ENCODE measurements at regions not wholly inside any gene's neighbourhood (a gene's known extent, or its start where the extent isn't known, plus 50 kb on each side); places are given as distances from the start of the nearest gene placed in this dataset.
"Not testable (repeated sequence)": the region's sequence is repeated elsewhere in the genome, so short reads cannot be mapped to it uniquely, and the experiment has no call there.

DNA sequence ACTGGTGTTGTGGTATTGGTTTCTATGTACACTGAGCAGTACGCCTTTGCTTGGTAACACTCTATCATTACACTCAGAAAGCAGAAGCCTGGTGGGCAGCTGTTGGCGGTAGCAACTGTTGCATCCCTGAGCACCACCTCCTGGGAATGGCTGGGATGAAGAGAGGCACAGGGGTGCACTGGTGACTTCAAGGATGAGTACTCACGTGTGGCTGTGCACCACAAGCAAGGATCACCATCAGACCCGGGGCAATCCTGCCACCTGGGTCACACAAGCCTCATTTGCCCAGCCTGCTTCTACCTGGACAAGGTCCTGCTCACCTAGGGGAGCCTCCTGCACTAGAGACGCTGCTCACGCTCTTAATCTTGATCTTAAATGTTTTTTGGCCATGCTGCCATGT lies 336.4 kb downstream of the SI start:
- DNase-seq = no peak

DNA sequence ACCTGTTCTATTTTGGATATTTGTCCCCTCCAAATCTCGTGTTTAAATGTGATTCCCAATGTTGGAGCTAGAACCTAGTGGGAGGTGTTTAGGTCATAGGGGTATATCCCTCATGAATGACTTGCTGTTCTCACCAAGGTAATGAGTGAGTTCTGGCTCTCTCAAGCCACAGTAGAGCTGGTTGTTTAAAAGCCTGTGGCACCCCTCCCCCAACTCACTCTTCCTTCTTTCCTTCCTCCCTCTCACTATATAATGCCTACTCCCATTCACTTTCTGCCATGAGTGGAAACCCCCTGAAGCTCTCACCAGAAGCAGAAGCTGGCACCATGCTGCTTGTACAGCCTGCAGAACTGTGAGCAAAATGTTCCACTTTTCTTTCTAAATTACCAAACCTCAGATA lies 341.1 kb downstream of the SI start:
- no peak for DNase-seq

DNA sequence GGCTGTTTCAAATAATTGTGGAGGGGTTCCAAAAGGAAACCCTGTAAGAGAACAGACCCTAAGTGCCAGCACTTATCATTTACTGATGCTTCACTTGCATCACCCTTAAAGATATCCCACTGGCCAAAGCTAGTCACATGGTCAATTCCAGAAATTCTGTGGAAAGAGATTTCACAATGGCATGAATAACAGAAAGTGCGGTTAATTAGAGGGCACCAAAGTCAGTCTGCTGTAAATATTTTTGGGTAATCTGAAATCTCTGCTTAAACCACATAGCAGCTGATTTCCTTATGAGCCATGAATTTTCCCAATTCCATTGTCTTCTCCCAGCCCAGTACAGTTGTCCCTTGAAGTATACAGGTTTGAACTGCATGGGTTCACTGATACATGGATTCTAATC lies 346.1 kb downstream of the SI start:
- no peak for DNase-seq

DNA sequence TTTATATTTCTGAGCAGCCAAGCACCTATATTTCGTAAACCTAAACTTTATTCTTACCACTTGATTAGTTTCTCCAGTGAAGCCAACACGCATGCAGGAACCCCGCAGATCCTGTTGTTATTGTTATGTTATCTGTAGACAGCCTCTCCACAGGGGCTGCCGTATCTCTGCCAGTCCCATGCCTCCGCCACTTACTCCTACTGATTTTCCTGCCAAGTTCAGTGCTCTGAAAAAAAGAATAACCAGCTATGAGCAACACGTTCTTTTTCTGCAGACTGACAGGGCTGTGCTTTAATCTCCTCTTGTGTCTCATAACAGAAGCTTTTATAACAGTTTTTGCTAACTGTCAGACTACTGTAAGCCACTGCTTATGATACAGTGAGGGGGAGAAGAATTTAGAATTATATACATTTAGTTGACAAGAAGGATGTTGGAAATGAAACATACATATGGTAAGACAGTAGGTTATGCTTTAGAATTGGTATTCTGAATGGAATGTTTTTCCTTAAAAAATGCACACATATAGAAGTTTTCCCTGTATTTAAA lies 347.4 kb downstream of the SI start:
- DNase-seq = no peak

DNA sequence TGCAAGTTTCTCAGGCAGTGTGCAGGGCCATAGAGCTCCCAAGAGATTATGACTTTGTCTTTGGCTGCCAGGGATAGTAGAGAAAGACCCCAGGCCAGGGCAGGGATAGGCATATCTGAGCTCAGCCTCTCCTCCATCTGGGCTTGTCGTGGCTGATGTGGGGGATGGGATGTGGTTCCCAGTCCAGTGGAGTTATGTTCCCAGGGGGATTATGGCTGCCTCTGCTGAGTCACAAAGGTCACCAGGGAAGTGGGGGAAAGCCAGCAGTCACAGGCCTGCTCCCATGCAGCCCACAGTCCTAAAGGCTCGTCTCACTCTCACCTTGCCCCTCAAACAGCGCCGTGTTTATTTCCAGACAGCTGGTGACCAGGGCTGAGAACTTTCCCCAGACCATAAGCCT lies 354.9 kb downstream of the SI start:
- no peak for DNase-seq

DNA sequence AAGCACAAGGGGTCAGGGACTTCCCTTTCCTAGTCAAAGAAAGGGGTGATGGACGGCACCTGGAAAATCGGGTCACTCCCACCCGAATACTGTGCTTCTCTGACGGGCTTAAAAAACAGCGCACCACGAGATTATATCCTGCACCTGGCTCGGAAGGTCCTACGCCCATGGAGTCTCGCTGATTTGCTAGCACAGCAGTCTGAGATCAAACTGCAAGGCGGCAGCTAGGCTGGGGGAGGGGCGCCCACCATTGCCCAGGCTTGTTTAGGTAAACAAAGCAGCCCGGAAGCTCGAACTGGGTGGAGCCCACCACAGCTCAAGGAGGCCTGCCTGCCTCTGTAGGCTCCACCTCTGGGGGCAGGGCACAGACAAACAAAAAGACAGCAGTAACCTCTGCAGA lies 375.5 kb downstream of the SI start:
- DNase-seq = not testable (repeated sequence)

DNA sequence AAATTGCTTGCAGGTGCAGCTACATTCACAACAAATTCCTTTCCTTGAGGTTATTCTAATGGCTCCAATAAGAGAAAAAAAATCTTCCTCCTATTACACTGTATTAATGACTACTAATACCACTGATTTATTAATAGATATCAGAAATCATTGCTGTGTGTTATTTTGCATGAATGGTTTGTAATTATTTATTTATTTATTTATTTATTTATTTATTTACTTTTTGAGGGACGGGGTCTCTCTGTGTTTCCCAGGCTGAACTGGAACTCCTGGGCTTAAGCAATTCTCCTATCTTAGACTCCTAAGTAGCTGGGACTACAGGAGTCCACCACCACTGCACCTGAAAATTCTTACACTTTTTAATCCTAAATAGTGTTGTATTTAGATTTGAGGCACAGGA lies 390.4 kb downstream of the SI start:
- DNase-seq = no peak

DNA sequence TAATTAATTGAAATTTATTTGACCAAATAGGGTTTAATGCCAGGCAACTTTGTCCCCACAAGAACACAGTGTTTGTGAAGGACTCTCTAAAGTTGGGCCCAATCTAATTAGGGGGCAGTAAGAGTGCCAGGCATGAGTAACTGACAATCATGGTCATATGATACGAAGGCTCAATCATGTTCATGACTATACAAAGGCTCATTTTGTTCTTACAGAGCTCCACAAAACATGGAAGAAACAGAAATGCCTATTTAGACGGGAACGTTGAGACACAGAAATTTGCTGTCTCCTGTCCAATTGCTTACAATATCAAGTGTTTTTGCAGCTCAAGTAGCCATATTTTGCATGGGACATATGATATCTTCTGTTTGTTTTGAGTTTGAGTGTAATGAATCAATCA lies 391.1 kb downstream of the SI start:
- DNase-seq = no peak

DNA sequence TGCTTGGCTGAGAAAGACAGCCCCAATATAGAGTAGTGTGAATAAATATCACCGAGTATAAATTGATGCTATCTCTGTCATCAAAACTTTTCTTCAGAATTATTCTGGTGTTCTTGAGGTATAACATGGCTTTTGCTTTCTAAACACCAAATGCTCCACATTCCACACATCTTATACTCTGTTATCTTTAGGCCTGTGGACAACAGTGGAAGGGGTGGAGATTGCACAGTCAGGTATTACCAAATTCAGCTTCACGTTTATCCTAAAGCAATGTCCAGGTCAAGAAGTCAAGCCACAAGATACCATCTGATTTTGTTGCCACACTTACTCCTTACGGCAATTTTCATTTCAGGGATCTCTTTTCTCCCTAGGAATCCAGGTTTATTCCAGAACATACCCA lies 394.8 kb downstream of the SI start:
- DNase-seq = no peak

DNA sequence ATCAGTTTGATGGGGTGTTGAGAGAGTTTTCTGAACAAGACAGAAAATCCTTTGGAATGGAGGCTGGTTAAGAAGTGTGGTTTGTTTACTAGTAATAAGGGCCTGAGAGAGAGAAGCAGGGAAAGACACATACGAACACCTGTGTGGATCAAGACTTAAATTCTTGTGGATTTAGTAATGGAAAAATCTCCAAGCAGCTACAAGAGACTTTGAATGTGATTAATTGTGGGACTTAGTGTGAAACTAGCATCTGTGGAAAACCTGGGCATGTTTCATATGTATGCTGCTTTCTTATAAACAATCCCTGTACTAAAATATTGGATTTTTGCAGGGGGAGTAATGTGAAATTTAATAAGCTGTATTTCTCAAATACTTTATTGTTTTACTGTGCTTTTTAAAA lies 399.1 kb downstream of the SI start:
- DNase-seq = no peak

DNA sequence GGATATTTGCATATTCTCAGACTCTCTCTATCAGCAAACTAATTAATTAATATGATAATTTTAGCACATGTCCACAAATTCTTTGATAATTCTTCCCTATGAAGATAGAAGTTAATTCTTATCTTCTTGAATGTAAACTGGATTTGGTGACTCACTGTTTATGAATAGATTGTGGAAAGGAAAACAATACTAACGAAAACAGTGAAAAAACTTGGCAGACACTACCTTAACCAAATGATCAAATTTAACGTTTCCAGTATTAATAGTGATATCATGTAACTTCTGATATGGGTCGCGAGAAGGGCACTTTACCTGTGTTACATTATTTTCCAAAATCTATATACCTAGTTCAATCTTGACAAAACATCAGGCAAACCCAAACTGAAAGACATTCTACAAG lies 401.0 kb downstream of the SI start:
- DNase-seq = no peak

DNA sequence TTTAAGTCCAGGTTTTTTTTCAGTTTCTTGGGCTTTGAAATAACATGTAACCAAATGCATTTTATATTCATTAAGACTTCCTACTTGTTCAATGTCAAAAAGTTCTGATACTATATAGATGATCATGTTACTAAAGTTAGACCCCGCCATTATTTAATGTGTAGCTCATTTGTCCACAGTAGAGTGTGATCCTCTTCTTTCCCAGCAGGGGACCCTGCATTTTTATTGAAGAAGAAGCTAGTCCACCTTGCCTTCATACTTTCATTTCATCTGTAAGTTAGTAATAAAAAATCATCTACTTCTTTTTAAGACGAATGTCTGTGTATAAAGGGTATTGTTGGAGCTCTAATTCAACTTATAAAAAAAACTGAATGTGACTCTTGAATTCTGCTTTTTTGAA lies 404.6 kb downstream of the SI start:
- DNase-seq = no peak

DNA sequence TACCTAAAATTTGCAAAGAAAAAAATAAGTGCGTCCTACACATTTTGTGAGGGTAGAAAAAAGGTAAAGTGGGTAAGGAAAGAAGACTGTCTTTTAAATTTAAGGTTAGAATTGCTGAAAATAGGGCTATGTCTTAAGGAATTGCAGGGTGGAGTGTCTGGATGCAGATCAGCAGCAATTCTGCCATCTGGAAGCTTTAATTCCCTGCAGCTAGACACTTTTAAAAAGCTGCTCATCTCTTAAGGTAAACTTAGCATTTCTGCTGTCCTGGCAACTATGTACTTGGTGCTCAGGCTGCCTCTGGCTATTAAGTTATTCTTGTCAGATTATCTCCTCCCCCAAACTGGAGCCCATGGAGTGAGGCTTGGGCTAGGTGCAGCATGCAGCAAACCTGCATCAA lies 420.2 kb downstream of the SI start:
- DNase-seq = no peak

DNA sequence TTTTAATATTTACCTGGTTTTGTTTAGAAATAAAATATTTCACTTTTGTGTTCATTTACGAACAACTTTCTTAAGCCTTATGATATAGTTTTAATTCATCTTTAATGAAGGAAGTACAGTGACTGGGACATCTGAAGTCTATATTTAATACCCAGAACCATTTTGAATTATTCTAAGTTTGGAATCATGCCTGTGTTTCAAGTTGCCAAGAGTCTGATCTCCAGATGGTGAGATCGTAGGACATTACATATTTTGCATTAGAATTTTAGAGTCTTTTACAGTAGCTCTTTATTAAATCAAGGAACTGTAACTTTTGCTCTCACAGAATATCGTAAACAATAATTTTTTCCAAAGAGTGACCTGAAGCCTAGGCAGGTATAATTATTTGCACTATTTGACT lies 420.7 kb downstream of the SI start:
- no peak for DNase-seq

DNA sequence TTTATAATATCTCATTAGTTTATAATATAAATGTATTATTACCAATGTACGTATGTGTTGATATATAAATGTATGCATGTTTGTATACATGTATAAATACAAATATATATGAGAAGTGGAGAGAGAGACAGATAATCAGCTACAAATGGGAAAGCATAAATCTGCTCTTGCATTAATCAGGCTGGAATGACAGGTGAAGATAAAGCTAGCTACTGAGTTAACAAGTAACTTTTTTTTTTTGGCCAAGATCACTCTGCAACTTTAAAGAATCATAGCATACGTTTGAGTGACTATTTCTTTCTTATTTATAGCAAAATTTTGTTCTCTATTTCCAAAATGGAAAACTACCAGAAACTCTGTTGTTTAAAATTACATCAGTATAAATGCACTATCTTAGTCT lies 422.8 kb downstream of the SI start:
- no peak for DNase-seq

DNA sequence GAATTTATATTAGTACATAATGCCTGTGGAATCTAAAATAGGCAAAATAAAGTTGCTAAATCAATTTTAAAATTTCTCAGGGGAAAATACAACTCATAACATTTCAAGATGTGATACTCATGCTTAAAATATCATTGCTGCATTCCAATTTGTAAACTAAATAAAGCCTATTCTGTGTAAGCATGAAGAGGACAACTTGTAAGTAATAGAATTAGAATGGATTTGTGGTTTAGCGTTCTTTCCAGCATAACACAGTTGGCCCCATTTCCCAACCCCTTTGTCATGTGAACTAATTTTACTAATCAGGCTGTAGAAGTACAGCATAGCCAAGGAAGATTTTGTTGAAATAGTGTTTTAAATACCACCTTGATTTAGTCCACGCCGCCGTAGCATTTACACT lies 437.2 kb downstream of the SI start:
- DNase-seq = no peak

DNA sequence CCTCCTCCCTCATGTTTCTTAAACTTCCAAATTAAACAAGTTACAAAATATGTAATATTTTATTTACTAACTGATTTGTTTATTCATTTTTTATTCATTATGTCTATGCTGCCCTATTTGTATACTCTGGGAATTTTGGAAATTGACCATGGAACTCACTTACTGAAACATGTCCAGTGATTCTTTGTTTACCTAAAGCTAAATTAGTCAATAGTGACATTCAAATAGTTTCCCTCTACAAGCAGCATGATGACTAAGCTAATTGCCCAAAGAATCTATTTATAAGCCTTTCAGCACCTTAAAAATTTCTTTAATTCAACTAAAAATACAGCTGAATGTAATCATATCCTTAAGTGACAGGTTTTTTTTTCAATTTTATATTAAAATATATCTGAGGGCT lies 437.7 kb downstream of the SI start:
- no peak for DNase-seq

DNA sequence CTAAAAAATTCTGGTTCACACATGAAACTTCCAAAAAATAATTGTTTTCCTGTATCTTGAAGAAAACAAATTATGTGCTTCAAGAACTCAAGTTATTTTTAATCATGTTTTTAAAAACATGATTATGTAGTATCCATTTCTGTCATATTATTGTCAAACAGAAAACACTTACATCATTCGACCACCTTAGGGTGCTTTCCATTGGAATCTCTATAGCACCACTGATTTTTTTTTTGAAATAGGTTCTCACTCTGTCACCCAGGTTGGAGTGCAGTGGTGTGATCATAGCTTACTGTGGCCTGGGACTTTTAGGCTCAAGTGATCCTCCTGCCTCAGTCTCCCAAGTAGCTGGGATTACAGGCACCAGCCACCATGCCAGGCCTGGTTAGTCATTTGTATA lies 457.3 kb downstream of the SI start:
- DNase-seq = no peak

DNA sequence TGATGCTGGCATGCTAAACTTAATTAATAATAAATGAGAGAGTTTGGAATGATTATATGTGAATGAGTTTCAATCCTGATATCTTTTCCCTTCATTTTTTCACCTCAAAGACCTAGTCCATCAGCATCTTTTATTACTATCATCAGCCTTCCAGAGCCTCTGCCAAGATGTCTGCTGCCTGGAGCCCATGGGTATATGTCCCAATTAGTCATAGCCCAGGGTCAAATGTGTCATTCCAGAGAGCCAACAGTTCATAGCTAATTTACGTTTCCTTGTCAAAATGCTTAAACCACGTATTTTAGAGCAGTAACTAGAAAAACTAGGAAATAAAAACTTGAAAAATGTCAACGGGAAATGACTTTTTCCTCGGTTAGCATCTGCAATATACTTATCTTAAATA lies 457.9 kb downstream of the SI start:
- DNase-seq = no peak

DNA sequence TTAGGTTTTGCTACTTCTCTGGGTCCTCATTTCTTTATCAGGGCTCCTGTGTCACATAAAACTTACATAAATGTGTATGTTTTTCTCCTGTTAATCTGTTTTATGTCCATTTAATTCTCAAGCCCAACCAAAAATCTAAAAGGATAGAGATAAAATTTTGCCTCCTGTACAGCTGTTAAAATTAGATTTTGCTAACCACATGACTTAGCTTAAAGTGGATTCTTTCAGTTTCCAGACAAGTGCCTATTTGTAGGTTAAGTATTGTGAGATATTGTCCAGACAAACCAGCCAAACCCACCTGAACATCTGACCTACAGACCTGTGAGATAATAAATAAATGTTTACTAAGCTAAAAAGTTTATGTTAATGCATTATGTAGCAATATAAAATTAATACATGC lies 465.5 kb downstream of the SI start:
- DNase-seq = no peak

DNA sequence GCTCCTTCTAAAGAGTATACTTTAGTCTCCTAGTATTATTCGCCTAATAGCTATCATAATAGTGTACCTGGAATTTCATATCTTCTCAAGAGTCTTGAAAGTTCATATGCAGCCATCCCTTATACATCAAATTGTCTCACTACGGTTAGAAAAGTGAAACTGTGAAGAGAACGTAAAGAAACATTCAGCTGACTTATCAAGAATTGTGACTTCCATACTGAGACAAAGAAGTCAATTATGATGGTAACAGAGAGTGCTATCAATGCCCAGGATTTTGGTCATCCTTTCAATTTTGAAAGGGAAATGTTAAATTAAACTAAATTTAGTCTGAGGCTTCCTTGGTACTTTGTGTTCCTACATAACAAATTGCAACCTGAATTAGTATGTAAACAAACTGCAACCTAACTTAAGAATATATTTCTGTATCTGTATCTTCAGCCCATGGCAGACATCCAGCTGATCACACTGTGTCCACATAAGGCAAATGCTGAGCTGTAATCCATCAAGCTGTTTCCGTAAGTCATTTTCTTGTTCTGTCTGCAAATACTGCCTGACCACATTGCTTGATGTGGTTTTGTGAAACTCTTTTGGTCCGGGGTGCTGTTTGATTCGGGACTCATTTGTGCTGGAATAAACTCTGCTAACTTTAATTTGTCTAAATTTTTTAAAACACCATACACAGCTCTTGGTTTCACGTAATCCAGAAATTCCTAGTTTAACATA lies 469.6 kb downstream of the SI start:
- DNase-seq = no peak

DNA sequence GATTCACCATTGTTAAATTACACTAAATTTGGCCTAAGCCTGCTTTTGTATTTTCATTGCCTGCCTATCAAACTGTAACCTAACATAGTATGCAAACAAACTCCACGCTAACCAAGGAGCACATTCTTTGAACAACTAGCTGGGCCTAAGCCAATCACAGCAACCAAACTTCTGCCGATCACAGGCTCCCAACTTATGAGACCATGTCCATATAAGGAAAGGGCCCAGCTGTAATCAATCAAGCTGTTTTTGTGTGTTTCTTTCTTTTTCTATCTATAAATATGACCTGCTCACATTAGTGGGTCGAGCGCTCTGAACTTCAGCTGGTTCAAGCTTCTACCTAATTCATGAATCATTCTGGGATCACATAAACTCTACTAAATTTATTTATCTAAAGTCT lies 473.6 kb downstream of the SI start:
- DNase-seq = no peak

DNA sequence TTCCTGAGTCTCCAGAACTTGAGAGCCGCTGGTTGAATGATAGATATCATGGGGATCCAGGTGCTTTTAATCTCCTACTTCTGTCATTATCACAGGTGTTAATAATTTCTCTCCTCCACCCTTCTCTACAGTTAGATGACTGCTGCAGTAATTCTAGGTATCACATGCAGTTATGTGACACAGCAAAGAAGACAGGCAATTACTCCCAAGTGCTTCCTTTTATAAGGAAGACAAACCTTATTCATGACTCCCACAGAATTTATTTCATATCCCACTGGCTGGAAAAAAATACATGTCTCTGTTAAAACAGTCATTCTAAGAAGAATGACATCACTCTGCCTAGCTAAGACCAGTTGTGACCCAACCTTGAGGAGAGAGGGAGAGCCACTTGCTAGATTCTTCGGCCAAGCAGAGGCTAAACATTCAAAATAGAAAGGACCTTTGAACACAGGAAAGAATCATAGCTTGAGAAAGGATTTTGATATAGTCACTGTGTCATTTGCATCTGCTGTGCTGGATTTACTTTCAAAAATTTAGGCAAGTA lies 500.6 kb downstream of the SI start:
- DNase-seq = no peak

DNA sequence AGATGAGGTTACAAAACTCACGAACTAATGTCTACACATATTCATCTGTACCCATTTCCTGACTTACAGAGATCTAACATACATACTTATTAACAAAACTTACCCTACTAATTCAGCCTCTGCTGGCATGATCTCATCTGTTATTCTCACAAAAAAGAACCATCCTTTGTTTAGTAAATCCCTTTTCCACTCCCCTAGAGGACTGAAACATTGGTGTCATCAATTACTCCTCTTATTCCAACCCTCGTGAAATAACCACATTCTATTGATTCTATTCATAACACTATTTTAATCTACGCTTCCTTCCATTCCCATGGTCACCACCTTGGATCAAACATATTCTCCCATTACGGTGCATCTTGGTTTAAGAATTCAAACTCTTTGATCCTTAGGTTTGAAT lies 505.9 kb downstream of the SI start:
- DNase-seq = no peak

DNA sequence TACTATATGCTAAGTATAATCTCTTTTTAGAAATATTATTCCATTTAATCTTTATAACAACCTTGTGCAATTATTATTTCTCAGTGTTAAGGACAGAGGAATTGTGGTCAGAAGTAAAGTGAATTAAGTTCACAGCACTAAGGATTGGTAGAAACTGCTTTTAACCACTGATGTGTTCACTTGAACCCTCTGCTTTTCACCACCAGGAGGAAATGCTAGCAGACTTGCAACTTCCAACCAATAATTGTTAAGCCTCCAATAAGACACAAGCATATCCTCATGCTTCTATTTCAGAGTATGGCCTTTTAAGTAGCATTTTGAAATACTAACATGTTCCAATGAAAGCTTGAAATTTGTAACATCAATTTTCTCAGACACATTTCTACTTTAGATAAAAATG lies 527.4 kb downstream of the SI start:
- DNase-seq = no peak

Data from NCI-H2107 (cell line).